ENCODE measurements at regions not wholly inside any gene's neighbourhood (a gene's known extent, or its start where the extent isn't known, plus 50 kb on each side); places are given as distances from the start of the nearest gene placed in this dataset.

DNA sequence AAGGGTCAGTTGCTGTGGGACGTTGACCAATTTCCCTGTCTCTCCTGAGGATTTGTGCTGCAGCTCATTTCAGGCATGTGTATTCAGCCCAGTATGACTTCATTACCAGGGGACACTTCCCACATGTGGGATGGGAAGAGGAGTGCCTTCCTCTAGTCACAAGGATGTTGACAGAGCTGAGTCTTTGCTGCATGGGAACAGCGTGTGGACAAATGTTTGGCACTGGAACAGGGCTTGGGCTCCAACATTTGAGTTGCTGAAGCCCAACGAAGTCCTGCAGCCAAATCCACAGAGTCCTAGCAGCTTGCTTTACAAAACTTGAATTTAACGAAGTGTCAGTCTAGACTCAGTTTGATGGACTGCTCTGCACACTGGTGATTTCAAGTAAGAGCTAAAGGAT lies 283.2 kb downstream of the SH3GL2 start:
- H3K4me3 ChIP-seq (ENCODE audit: low read depth, low read length), result no peak overlapping the region
- no peak for DNase-seq (ENCODE audit: low read depth)
- TF ChIP-seq, protein P1, sequence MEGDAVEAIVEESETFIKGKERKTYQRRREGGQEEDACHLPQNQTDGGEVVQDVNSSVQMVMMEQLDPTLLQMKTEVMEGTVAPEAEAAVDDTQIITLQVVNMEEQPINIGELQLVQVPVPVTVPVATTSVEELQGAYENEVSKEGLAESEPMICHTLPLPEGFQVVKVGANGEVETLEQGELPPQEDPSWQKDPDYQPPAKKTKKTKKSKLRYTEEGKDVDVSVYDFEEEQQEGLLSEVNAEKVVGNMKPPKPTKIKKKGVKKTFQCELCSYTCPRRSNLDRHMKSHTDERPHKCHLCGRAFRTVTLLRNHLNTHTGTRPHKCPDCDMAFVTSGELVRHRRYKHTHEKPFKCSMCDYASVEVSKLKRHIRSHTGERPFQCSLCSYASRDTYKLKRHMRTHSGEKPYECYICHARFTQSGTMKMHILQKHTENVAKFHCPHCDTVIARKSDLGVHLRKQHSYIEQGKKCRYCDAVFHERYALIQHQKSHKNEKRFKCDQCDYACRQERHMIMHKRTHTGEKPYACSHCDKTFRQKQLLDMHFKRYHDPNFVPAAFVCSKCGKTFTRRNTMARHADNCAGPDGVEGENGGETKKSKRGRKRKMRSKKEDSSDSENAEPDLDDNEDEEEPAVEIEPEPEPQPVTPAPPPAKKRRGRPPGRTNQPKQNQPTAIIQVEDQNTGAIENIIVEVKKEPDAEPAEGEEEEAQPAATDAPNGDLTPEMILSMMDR (IDR thresholded peaks at IDR 0.05; ENCODE audit: control insufficient read depth, extremely low read depth, insufficient read depth), result no peak

DNA sequence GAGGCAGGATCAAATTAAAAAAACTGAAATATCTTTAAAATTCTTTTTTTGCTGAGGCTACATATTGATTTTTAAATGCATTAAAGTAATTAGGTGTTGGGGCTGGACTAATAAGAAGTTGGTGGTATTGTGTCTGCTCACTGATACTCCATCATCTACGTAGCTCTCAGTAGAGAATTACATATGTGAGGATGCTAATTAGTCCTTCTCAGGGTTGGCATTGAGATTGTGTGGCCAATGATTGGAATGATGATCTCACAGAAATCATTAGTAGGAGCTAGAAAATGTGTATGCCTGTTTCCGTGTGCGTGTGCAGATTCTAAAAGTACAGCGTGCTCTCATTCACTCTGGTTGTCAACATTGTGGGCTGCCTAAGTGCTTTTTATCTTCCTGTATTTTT lies 283.8 kb downstream of the SH3GL2 start:
- no peak overlapping the region for H3K4me3 ChIP-seq (ENCODE audit: low read depth, low read length)

DNA sequence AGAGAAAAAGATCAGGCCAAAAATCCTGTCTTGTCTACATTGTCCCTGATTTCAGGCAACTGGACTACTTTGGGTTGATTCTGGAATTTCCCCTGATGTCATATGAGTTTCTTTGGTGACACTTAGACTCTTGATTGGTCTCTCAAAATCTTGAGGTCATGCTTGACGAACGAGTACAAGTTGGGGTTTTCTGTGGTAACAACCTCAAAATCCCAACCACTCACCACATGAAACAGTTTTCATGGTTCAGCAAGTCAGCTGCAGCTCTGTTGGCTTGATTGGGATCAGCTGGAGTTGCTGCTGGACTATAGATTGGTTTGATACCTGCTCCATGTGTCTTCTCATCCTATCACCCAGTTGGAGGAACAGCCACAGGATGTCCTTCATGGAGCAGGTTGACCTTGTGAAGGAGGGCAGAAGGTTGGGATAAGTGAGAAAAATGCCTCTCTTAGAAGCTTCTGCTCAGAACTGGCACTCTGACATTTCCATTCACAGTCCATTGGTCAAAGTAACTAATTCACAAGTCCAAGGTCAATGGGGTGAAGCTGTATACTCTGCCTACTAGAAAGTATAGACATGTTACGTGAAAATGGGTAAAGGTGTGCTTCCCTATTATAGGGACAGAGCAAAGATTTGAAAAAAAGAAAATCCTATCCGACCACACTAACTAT lies 284.5 kb downstream of the SH3GL2 start:
- no peak for DNase-seq (ENCODE audit: low read depth)
- TF ChIP-seq, protein P1 (IDR thresholded peaks at IDR 0.05; ENCODE audit: control insufficient read depth, extremely low read depth, insufficient read depth), result no peak
- H3K4me3 ChIP-seq (ENCODE audit: low read depth, low read length), result no peak overlapping the region

More for the DNA sequence above, 283.8 kb downstream of the SH3GL2 start:
- TF ChIP-seq, protein P1 (IDR thresholded peaks at IDR 0.05; ENCODE audit: control insufficient read depth, extremely low read depth, insufficient read depth), result no peak
- no peak for DNase-seq (ENCODE audit: low read depth)

DNA sequence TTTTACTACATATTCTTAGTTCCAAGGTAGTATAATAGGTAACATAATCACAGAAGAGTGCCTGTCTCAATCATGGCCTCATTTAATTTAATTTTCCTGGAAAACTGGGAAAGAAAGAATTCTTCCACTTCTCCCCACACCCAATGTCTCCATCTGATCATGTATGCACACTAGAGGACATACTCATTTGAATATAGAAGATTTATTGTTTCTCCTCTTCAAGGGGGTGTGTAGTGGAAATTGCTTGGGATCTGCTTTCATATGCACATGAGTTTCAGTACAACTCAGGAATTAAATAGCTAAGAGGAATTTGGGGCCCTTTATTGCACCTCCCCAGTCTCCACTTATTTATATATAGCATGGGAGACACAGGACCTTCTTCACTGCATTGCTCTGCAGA lies 285.1 kb downstream of the SH3GL2 start:
- TF ChIP-seq, protein P1 (IDR thresholded peaks at IDR 0.05; ENCODE audit: control insufficient read depth, extremely low read depth, insufficient read depth), result no peak
- no peak for DNase-seq (ENCODE audit: low read depth)
- H3K4me3 ChIP-seq (ENCODE audit: low read depth, low read length), result no peak overlapping the region

DNA sequence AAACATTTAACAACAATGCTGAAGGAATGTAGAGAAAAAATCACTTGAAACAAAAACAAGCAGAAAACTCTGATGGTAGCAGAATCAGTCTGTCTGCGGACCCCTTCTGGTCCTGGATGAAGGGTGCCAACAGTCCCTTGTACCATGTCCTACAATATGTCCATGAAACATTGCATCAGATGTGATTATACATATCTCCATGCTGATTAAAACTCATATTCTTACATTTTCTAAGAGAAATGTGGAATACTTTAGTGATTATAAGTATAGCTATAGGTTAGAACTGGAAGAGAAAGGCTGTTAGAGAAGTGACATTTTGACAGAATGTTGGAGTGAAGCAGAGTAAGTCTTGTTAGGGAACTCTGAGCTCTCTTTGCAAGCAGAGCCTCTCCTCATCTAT lies 286.1 kb downstream of the SH3GL2 start:
- TF ChIP-seq, protein P1 (IDR thresholded peaks at IDR 0.05; ENCODE audit: control insufficient read depth, extremely low read depth, insufficient read depth), result no peak
- no peak overlapping the region for H3K4me3 ChIP-seq (ENCODE audit: low read depth, low read length)

DNA sequence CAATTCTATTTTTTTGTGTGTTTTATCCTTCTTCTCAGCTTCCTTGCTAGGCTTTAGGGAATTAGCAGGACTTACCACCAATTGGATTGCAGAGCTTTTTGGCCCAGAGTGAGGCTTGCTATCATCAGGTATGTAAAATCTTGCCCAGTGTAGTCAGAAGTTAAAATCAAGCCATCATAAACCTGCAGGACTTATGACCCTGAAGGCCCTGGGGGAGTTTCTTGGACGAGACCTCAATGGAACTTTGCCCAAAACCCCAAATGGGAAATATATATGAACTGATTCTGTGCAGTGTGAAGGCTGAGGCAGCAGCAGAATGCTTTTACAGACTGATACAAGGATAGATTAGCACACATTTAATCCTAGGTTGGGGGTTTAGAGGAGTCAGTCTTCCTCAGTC lies 287.0 kb downstream of the SH3GL2 start:
- H3K4me3 ChIP-seq (ENCODE audit: low read depth, low read length), result no peak overlapping the region
- no peak for DNase-seq (ENCODE audit: low read depth)
- TF ChIP-seq, protein P1 (IDR thresholded peaks at IDR 0.05; ENCODE audit: control insufficient read depth, extremely low read depth, insufficient read depth), result no peak

More for the DNA sequence above, 286.1 kb downstream of the SH3GL2 start:
- DNase-seq (ENCODE audit: low read depth), result no peak

DNA sequence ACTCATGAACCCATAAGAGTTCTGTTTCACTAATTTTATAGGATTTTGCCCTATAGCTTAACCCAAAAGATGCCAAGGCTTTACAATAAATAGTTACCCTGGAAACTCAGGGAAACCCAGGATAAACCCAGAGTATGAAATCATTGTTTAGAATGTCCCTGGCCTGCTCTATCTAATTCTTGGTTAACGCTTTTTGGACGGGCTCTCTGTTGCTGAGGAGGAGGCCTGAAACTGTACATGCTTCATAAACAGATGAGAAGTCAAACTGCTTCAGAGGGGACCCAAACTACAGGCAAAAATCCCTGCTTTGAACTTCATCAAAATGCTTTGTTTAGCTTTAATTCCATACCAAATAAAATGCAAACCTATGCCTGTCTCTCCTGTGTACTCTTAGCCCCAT lies 291.9 kb downstream of the SH3GL2 start:
- TF ChIP-seq, protein P1 (IDR thresholded peaks at IDR 0.05; ENCODE audit: control insufficient read depth, extremely low read depth, insufficient read depth), result no peak
- no peak for DNase-seq (ENCODE audit: low read depth)
- H3K4me3 ChIP-seq (ENCODE audit: low read depth, low read length), result no peak overlapping the region

Measured in LNCaP clone FGC (cell line).